Astrocyte (in vitro differentiated cells and primary cell): ENCODE measurements at regions not wholly inside any gene's neighbourhood (a gene's known extent, or its start where the extent isn't known, plus 50 kb on each side); places are given as distances from the start of the nearest gene placed in this dataset.

Experiments
- EZH2 ChIP-seq: IDR thresholded peaks from 2 replicates; pipeline ENCODE4 v1.6.1; 2012; ENCODE audit warnings: mild to moderate bottlenecking, low read length, inconsistent platforms; ENCODE audit not compliant: insufficient read depth
- TF ChIP-seq, protein P1 (sequence below): IDR thresholded peaks from 2 replicates; pipeline ENCODE4 v1.5.1; 2011; ENCODE audit warnings: low read depth, mild to moderate bottlenecking, inconsistent platforms, low read length, moderate library complexity; ENCODE audit not compliant: insufficient read depth

DNA sequence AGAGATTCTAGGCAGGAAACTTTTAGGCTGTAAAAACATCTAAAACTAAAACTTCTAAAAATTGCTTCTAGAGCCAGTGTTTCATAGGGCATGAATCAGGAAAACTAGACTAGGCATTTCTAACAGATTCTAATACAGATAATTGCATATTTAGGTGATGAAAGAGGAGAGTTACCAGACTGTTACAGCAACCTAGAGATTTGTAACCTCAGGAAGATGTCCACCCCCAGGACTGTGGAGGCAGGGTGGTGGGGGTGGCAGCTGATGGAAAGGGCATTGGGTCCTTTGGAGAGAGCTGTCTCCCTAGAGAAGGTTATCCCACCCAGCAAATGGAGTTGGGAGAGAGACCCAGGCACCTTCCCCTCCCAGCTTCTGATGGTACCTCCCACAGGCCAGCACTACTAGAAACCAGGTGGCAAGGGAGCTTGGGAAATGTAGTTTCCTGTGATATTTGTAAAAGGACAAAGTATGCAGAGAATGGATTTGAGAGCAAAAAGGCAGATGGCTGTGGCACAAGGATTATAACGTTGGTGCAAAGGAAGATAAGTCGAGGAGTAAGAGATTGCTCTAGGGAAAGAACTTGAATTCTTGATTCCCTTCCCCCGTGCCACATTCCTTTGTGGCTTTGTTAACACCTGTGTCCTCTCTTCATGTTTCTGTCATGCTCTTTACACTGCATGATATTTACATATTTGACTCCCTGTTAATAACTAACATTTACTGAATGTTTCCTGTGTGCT lies 75.6 kb upstream of the MGAT5 start:
- TF ChIP-seq, protein P1, sequence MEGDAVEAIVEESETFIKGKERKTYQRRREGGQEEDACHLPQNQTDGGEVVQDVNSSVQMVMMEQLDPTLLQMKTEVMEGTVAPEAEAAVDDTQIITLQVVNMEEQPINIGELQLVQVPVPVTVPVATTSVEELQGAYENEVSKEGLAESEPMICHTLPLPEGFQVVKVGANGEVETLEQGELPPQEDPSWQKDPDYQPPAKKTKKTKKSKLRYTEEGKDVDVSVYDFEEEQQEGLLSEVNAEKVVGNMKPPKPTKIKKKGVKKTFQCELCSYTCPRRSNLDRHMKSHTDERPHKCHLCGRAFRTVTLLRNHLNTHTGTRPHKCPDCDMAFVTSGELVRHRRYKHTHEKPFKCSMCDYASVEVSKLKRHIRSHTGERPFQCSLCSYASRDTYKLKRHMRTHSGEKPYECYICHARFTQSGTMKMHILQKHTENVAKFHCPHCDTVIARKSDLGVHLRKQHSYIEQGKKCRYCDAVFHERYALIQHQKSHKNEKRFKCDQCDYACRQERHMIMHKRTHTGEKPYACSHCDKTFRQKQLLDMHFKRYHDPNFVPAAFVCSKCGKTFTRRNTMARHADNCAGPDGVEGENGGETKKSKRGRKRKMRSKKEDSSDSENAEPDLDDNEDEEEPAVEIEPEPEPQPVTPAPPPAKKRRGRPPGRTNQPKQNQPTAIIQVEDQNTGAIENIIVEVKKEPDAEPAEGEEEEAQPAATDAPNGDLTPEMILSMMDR = no peak
- no peak for TF ChIP-seq EZH2
